Body of pancreas (tissue), 4 donors: ENCODE measurements at regions not wholly inside any gene's neighbourhood (a gene's known extent, or its start where the extent isn't known, plus 50 kb on each side); places are given as distances from the start of the nearest gene placed in this dataset.

ENCODE experiments used
- POLR2A ChIP-seq, 3 donors: fragments of 450-650 bp; IDR thresholded peaks; one replicate each; pipeline ENCODE4 v1.6.1; 2016; ENCODE audit warnings: antibody characterized with exemption in 3 of 3, mild to moderate bottlenecking in 2 of 3
- TF ChIP-seq, protein P1 (sequence below), 7 experiments: fragments of 450-650 bp in 4 of 7; fragments of 200-600 bp in 3 of 7; sonication (generic) in 3 of 7; IDR thresholded peaks; one replicate each; pipeline ENCODE4 v1.5.1; 2016 to 2019; ENCODE audit warnings: antibody characterized with exemption in 7 of 7

- TF ChIP-seq, protein P1, sequence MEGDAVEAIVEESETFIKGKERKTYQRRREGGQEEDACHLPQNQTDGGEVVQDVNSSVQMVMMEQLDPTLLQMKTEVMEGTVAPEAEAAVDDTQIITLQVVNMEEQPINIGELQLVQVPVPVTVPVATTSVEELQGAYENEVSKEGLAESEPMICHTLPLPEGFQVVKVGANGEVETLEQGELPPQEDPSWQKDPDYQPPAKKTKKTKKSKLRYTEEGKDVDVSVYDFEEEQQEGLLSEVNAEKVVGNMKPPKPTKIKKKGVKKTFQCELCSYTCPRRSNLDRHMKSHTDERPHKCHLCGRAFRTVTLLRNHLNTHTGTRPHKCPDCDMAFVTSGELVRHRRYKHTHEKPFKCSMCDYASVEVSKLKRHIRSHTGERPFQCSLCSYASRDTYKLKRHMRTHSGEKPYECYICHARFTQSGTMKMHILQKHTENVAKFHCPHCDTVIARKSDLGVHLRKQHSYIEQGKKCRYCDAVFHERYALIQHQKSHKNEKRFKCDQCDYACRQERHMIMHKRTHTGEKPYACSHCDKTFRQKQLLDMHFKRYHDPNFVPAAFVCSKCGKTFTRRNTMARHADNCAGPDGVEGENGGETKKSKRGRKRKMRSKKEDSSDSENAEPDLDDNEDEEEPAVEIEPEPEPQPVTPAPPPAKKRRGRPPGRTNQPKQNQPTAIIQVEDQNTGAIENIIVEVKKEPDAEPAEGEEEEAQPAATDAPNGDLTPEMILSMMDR (IDR thresholded peaks at IDR 0.05), result no peak
- no peak for TF ChIP-seq POLR2A (IDR thresholded peaks at IDR 0.05)
These were observed 67.8 kb upstream of the NAP1L1 start for GRCh38 chr12:76152181-76152807.
